Ovary (tissue), 3 donors: ENCODE measurements at regions not wholly inside any gene's neighbourhood (a gene's known extent, or its start where the extent isn't known, plus 50 kb on each side); places are given as distances from the start of the nearest gene placed in this dataset.

Source experiments
- POLR2A ChIP-seq: fragments of 450-650 bp; IDR thresholded peaks from one replicate; pipeline ENCODE4 v1.6.1; 2017; ENCODE audit warnings: antibody characterized with exemption, mild to moderate bottlenecking, moderate library complexity
- TF ChIP-seq, protein P1 (sequence below), 3 donors: fragments of 450-650 bp in 2 of 3; fragments of 200-600 bp in 1 of 3; IDR thresholded peaks; one replicate each; pipeline versions ENCODE4 v1.5.1 to v1.8.0; 2016 to 2022; ENCODE audit warnings: antibody characterized with exemption in 3 of 3, mild to moderate bottlenecking in 1 of 3
- donor health status: DM: no; HTN: no; CAD: no.

DNA sequence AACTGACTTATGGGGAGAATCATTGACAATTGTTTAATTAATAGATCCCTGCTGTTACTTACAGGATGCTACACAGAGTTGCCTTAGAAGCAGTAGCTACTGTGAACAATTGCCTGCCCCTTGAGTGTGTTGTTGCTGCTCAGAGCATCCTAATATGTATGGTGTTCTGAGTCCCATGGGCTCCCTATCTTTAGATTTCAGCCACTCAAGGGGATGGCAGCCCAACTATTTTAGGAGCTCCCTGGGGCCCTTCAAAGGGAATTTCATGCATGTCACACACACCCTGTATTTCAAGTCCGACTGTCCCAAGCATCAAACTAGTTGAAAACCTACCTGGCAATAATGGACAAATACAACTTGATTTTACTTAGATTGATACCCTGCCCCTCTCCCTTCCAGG lies 111.2 kb downstream of the NOC3L start:
- TF ChIP-seq, protein P1, sequence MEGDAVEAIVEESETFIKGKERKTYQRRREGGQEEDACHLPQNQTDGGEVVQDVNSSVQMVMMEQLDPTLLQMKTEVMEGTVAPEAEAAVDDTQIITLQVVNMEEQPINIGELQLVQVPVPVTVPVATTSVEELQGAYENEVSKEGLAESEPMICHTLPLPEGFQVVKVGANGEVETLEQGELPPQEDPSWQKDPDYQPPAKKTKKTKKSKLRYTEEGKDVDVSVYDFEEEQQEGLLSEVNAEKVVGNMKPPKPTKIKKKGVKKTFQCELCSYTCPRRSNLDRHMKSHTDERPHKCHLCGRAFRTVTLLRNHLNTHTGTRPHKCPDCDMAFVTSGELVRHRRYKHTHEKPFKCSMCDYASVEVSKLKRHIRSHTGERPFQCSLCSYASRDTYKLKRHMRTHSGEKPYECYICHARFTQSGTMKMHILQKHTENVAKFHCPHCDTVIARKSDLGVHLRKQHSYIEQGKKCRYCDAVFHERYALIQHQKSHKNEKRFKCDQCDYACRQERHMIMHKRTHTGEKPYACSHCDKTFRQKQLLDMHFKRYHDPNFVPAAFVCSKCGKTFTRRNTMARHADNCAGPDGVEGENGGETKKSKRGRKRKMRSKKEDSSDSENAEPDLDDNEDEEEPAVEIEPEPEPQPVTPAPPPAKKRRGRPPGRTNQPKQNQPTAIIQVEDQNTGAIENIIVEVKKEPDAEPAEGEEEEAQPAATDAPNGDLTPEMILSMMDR (IDR thresholded peaks at IDR 0.05) = no peak
- TF ChIP-seq POLR2A = no peak
